ENCODE measurements at regions not wholly inside any gene's neighbourhood (a gene's known extent, or its start where the extent isn't known, plus 50 kb on each side); places are given as distances from the start of the nearest gene placed in this dataset.

GRCh38 chr4:181618896-181619295, 624.3 kb upstream of the TENM3 start:
- TF ChIP-seq CTCF (IDR thresholded peaks at IDR 0.05; ENCODE audit: insufficient read depth, low read length, poor library complexity, severe bottlenecking), result no peak
- no peak overlapping the region for H3K4me3 ChIP-seq (replicated peaks; ENCODE audit: low read depth, low read length)
- DNase-seq (ENCODE audit: extremely low read depth, insufficient read length), result no peak
- no peaks in the 10 kb centered on the region for H3K27me3 ChIP-seq (replicated peaks; ENCODE audit: control insufficient read depth, insufficient read depth, low read length)
- H3K36me3 ChIP-seq (ENCODE audit: control insufficient read depth, insufficient read depth, low read length), result no peaks in the 10 kb centered on the region

- Histone ChIP-seq H3K4me3 (replicated peaks; ENCODE audit: low read depth, low read length) (no peak overlapping the region), H3K27me3 (replicated peaks; ENCODE audit: control insufficient read depth, insufficient read depth, low read length) (no peaks in the 10 kb centered on the region), H3K36me3 (ENCODE audit: control insufficient read depth, insufficient read depth, low read length) (no peaks in the 10 kb centered on the region)
- no peak for DNase-seq (ENCODE audit: extremely low read depth, insufficient read length)
- TF ChIP-seq CTCF (IDR thresholded peaks at IDR 0.05; ENCODE audit: insufficient read depth, low read length, poor library complexity, severe bottlenecking), result no peak
Measured at GRCh38 chr4:181619651-181620050, 623.6 kb upstream of the TENM3 start.

- H3K4me3 ChIP-seq (replicated peaks; ENCODE audit: low read depth, low read length), result no peak overlapping the region
- H3K36me3 ChIP-seq (ENCODE audit: control insufficient read depth, insufficient read depth, low read length), result no peaks in the 10 kb centered on the region
- DNase-seq (ENCODE audit: extremely low read depth, insufficient read length), result no peak
- no peak for TF ChIP-seq CTCF (IDR thresholded peaks at IDR 0.05; ENCODE audit: insufficient read depth, low read length, poor library complexity, severe bottlenecking)
- no peaks in the 10 kb centered on the region for H3K27me3 ChIP-seq (replicated peaks; ENCODE audit: control insufficient read depth, insufficient read depth, low read length)
Measured at GRCh38 chr4:181637186-181638105, 605.8 kb upstream of the TENM3 start.

- Histone ChIP-seq H3K4me3 (replicated peaks; ENCODE audit: low read depth, low read length) (no peak overlapping the region), H3K27me3 (replicated peaks; ENCODE audit: control insufficient read depth, insufficient read depth, low read length) (no peaks in the 10 kb centered on the region), H3K36me3 (ENCODE audit: control insufficient read depth, insufficient read depth, low read length) (no peaks in the 10 kb centered on the region)
- no peak for TF ChIP-seq CTCF (IDR thresholded peaks at IDR 0.05; ENCODE audit: insufficient read depth, low read length, poor library complexity, severe bottlenecking)
- no peak for DNase-seq (ENCODE audit: extremely low read depth, insufficient read length)
Measured at GRCh38 chr4:181643466-181643865, 599.7 kb upstream of the TENM3 start.

- no peak for DNase-seq (ENCODE audit: extremely low read depth, insufficient read length)
- Histone ChIP-seq H3K4me3 (replicated peaks; ENCODE audit: low read depth, low read length) (no peak overlapping the region), H3K36me3 (ENCODE audit: control insufficient read depth, insufficient read depth, low read length) (no peaks in the 10 kb centered on the region), H3K27me3 (replicated peaks; ENCODE audit: control insufficient read depth, insufficient read depth, low read length) (no peaks in the 10 kb centered on the region)
- no peak for TF ChIP-seq CTCF (IDR thresholded peaks at IDR 0.05; ENCODE audit: insufficient read depth, low read length, poor library complexity, severe bottlenecking)
Measured at GRCh38 chr4:181645489-181645888, 597.7 kb upstream of the TENM3 start.
